Keratinocyte (primary cell): ENCODE measurements at regions not wholly inside any gene's neighbourhood (a gene's known extent, or its start where the extent isn't known, plus 50 kb on each side); places are given as distances from the start of the nearest gene placed in this dataset.

Experiments used
- DNase-seq: peaks from one replicate; pipeline ENCODE4 v3.0.0-alpha.2; 2011; ENCODE audit warnings: low read depth, missing footprints, low spot score
- FAIRE-seq: peaks from 2 replicates; lab custom pipeline; 2011; peaks lifted over from hg19 to GRCh38; lab: Jason Lieb, UNC
- H2AFZ ChIP-seq: 2 replicates; pipeline ENCODE4 v1.6.0; 2012; ENCODE audit warnings: low read length, control low read depth, inconsistent platforms; ENCODE audit not compliant: control insufficient read depth
- H3K27ac ChIP-seq: 2 replicates; pipeline ENCODE4 v1.5.1; 2011; ENCODE audit warnings: low read length; ENCODE audit not compliant: control insufficient read depth, insufficient read depth
- H3K27me3 ChIP-seq: 3 replicates; pipeline ENCODE4 v1.6.0; 2011; ENCODE audit warnings: low read length; ENCODE audit not compliant: control insufficient read depth, insufficient read depth; ENCODE audit errors: extremely low read depth
- H3K36me3 ChIP-seq, 2 experiments: 2 replicates in 1 of 2; 3 replicates in 1 of 2; pipeline ENCODE4 v1.5.1; 2011; ENCODE audit warnings: low read length in 2 of 2, mild to moderate bottlenecking in 1 of 2; ENCODE audit not compliant: control insufficient read depth in 2 of 2, insufficient read depth in 2 of 2; ENCODE audit errors: extremely low read depth in 1 of 2
- H3K4me1 ChIP-seq: 3 replicates; pipeline ENCODE4 v1.5.1; 2011; ENCODE audit warnings: low read length; ENCODE audit not compliant: control insufficient read depth, insufficient read depth; ENCODE audit errors: extremely low read depth
- H3K4me2 ChIP-seq: 3 replicates; pipeline ENCODE4 v1.6.0; 2011; ENCODE audit warnings: low read depth, low read length; ENCODE audit not compliant: control insufficient read depth, insufficient read depth; ENCODE audit errors: extremely low read depth
- H3K4me3 ChIP-seq, 3 experiments: fragments of 200-600 bp in 1 of 3; sonication (generic) in 1 of 3; 2 replicates in 2 of 3; 3 replicates in 1 of 3; pipeline ENCODE4 v1.5.1; 2011 to 2016; ENCODE audit warnings: low read length in 3 of 3, mild to moderate bottlenecking in 3 of 3, control low read depth in 2 of 3, inconsistent platforms in 1 of 3, low read depth in 1 of 3, mixed read lengths in 1 of 3, mixed run types in 1 of 3, moderate library complexity in 1 of 3; ENCODE audit not compliant: control insufficient read depth in 2 of 3, insufficient read depth in 2 of 3; ENCODE audit errors: extremely low read depth in 1 of 3
- H3K79me2 ChIP-seq: 2 replicates; pipeline ENCODE4 v1.6.0; 2012; ENCODE audit warnings: low read length; ENCODE audit not compliant: control insufficient read depth, insufficient read depth
- H3K9ac ChIP-seq: 3 replicates; pipeline ENCODE4 v1.6.0; 2011; ENCODE audit warnings: low read length; ENCODE audit not compliant: control insufficient read depth, insufficient read depth; ENCODE audit errors: extremely low read depth
- H3K9me1 ChIP-seq: 3 replicates; pipeline ENCODE4 v1.6.0; 2011; ENCODE audit warnings: low read length; ENCODE audit not compliant: control insufficient read depth, insufficient read depth; ENCODE audit errors: extremely low read depth
- H3K9me3 ChIP-seq: 2 replicates; pipeline ENCODE4 v1.5.1; 2012; ENCODE audit warnings: low read depth, low read length; ENCODE audit not compliant: control insufficient read depth
- H4K20me1 ChIP-seq: 3 replicates; pipeline ENCODE4 v1.6.0; 2011; ENCODE audit warnings: low read length; ENCODE audit not compliant: control insufficient read depth, insufficient read depth; ENCODE audit errors: extremely low read depth
- EZH2 ChIP-seq: IDR thresholded peaks from one replicate; pipeline ENCODE4 v1.6.1; 2012; ENCODE audit warnings: inconsistent platforms, mild to moderate bottlenecking, low read length, moderate library complexity
- dilution Hi-C: fragments of 300-500 bp; cut with MboI; formaldehyde crosslinking; loops from one replicate; pipeline ENCODE4 v1.7.0; 2020; ENCODE audit warnings: low sequenced_read_pairs; ENCODE audit not compliant: extremely low pct_ligation_motif_present
- TF ChIP-seq, protein P1 (sequence below), 3 experiments: IDR thresholded peaks in 1 of 3; conservative IDR thresholded peaks in 1 of 3; optimal IDR thresholded peaks in 1 of 3; 2 replicates in 2 of 3; 3 replicates in 1 of 3; pipeline versions ENCODE3 to v1.5.1; 2011; ENCODE audit warnings: low read length in 3 of 3, mild to moderate bottlenecking in 3 of 3, moderate library complexity in 2 of 3, control low read depth in 1 of 3, inconsistent platforms in 1 of 3; ENCODE audit not compliant: insufficient read depth in 2 of 3; ENCODE audit errors: extremely low read depth in 1 of 3

DNA sequence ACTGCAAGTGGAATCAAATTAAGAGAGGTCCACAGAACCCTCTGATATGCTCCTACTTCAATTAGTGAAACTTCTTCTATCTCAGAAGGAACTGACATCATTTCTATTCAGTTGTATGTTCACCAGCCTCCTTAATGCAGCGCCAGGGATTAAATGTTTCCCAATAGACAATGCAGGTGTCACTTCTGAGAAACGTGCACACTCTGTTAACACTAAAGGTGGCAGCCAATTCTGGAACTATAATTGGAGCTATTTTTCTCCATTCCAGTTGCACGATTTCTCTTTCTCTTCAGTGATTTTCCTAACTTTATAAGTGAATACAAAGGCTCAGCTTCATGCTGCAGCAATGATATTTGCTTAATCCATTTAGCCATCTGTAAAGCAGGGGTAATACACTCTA is 821.9 kb downstream of the TDRD15 start:
- H3K4me3 ChIP-seq = no peak overlapping the region
- no peaks in the 10 kb centered on the region for H4K20me1 ChIP-seq
- H3K9ac ChIP-seq = no peak overlapping the region
- FAIRE-seq = no peak
- H2AFZ ChIP-seq = no peak overlapping the region
- no peaks in the 10 kb centered on the region for H3K4me1 ChIP-seq
- dilution Hi-C loops = no loop called here
- no peaks in the 10 kb centered on the region for H3K36me3 ChIP-seq
- H3K27ac ChIP-seq = no peak overlapping the region
- DNase-seq = no peak
- no peaks in the 10 kb centered on the region for H3K9me3 ChIP-seq
- no peaks in the 10 kb centered on the region for H3K9me1 ChIP-seq
- no peak overlapping the region for H3K4me2 ChIP-seq
- no peaks in the 10 kb centered on the region for H3K27me3 ChIP-seq
- H3K79me2 ChIP-seq = no peaks in the 10 kb centered on the region
- TF ChIP-seq, protein P1, sequence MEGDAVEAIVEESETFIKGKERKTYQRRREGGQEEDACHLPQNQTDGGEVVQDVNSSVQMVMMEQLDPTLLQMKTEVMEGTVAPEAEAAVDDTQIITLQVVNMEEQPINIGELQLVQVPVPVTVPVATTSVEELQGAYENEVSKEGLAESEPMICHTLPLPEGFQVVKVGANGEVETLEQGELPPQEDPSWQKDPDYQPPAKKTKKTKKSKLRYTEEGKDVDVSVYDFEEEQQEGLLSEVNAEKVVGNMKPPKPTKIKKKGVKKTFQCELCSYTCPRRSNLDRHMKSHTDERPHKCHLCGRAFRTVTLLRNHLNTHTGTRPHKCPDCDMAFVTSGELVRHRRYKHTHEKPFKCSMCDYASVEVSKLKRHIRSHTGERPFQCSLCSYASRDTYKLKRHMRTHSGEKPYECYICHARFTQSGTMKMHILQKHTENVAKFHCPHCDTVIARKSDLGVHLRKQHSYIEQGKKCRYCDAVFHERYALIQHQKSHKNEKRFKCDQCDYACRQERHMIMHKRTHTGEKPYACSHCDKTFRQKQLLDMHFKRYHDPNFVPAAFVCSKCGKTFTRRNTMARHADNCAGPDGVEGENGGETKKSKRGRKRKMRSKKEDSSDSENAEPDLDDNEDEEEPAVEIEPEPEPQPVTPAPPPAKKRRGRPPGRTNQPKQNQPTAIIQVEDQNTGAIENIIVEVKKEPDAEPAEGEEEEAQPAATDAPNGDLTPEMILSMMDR (optimal IDR thresholded peaks at IDR 0.05 in 1 of 3, IDR thresholded peaks at IDR 0.05 in 1 of 3, conservative IDR thresholded peaks at IDR 0.05 in 1 of 3; ENCODE audit: extremely low read depth in 1 of 3, insufficient read depth in 2 of 3, low read length in 3 of 3) = no peak
- no peak for TF ChIP-seq EZH2

DNA sequence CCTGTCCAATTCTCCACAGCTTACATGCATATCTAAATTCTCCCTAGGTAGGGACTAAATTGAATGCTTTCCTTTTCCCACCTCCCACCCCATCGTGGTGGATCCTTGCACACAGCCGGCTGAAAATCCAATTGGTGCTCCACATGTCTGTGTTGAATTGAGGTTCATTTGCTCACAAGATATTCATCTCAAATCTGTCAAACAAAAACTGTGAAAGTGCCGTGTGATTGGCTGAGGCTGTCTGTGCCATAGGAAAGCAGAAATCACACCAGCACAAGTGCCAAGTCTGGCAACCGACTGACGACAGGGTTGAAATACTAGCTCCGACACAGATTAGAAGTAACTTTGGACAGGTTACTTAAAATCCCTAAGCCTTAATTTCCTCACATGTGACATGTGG is 823.3 kb downstream of the TDRD15 start:
- Histone ChIP-seq H3K9ac (no peak overlapping the region), H3K4me1 (no peaks in the 10 kb centered on the region), H3K9me3 (no peaks in the 10 kb centered on the region), H3K36me3 (no peaks in the 10 kb centered on the region), H4K20me1 (no peaks in the 10 kb centered on the region), H2AFZ (no peak overlapping the region), H3K27me3 (no peaks in the 10 kb centered on the region), H3K4me3 (no peak overlapping the region), H3K27ac (no peak overlapping the region), H3K79me2 (no peaks in the 10 kb centered on the region), H3K4me2 (no peak overlapping the region), H3K9me1 (no peaks in the 10 kb centered on the region)
- TF ChIP-seq, protein P1 (optimal IDR thresholded peaks at IDR 0.05 in 1 of 3, IDR thresholded peaks at IDR 0.05 in 1 of 3, conservative IDR thresholded peaks at IDR 0.05 in 1 of 3; ENCODE audit: extremely low read depth in 1 of 3, insufficient read depth in 2 of 3, low read length in 3 of 3) = no peak
- no peak for TF ChIP-seq EZH2
- dilution Hi-C loops = no loop called here
- DNase-seq (no peak), FAIRE-seq (no peak)
